ENCODE measurements at regions not wholly inside any gene's neighbourhood (a gene's known extent, or its start where the extent isn't known, plus 50 kb on each side); places are given as distances from the start of the nearest gene placed in this dataset.

DNA sequence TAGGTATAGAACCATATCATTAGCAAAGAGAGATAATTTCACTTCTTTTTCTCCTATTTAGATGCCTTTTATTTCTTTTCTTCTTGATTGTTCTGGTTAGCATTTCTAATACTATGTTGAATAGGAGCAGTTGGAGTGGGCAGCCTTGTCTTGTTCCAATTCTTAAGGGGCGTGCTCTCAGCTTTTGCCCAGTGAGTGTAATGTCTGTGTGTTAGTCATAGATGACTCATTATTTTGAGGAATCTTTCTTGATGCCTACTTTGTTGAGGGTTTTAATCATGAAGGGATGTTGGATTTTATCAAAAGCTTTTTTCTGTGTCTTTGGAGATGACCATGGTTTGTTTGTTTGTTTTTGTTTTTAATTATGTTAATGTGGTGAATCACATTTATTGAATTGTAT lies 1453.1 kb upstream of the SLC39A10 start:
- no peak for DNase-seq (ENCODE audit: low spot score)
- TF ChIP-seq, protein P1, sequence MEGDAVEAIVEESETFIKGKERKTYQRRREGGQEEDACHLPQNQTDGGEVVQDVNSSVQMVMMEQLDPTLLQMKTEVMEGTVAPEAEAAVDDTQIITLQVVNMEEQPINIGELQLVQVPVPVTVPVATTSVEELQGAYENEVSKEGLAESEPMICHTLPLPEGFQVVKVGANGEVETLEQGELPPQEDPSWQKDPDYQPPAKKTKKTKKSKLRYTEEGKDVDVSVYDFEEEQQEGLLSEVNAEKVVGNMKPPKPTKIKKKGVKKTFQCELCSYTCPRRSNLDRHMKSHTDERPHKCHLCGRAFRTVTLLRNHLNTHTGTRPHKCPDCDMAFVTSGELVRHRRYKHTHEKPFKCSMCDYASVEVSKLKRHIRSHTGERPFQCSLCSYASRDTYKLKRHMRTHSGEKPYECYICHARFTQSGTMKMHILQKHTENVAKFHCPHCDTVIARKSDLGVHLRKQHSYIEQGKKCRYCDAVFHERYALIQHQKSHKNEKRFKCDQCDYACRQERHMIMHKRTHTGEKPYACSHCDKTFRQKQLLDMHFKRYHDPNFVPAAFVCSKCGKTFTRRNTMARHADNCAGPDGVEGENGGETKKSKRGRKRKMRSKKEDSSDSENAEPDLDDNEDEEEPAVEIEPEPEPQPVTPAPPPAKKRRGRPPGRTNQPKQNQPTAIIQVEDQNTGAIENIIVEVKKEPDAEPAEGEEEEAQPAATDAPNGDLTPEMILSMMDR (IDR thresholded peaks at IDR 0.05; ENCODE audit: extremely low read depth, missing control alignments), result no peak

DNA sequence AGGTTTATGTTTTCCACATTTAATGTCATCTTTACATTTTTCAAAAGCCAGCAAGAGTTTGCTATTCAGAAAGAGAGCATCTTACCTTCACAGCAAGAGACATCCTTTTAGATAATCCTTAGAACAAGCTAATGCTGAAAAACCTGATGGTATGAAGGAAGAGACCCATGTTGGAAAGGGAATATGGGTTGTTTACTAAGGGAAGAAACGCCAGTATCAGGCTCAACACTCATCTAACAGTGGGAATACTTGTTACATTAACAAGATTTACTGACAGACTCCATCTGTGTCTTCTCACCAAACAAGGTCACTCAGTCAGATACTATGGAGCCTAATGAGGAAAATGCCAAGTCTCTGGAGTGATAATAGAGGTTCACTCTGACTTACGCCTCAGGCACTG lies 1474.1 kb upstream of the SLC39A10 start:
- DNase-seq (ENCODE audit: low spot score), result no peak
- TF ChIP-seq, protein P1 (IDR thresholded peaks at IDR 0.05; ENCODE audit: extremely low read depth, missing control alignments), result no peak

DNA sequence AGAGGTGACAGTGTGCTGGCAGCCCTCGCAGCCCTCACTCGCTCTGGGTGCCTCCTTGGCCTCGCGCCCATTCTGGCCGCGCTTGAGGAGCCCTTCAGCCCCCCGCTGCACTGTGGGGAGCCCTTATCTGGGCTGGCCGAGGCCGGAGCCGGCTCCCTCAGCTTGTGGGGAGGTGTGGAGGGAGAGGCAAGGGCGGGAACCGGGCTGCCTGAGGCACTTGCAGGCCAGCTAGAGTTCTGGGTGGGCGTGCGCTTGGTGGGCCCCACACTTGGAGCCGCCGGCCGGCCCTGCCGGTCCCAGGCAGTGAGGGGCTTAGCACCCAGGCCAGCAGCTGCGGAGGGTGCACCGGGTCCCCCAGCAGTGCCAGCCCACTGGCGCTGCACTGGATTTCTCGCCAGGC lies 1480.9 kb upstream of the SLC39A10 start:
- TF ChIP-seq, protein P1 (IDR thresholded peaks at IDR 0.05; ENCODE audit: extremely low read depth, missing control alignments), result no peak
- DNase-seq (ENCODE audit: low spot score), result no peak

DNA sequence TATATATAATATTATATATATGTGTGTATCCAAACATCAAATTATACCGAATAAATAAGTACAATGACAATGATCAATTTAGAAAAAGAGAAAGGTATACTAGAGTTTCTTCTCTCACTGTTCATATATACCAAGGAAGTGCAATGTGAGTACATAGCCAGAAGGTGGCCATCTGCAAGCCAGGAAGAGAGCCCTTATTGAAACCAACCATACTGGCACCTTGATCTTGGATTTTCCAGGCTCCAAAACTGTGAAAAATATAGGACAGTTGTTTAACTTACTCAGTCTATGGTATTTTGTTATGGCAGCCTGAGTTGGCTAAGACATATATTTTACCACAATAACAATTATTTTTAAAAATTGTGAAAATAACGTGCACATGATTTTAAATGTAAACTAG lies 1490.2 kb upstream of the SLC39A10 start:
- DNase-seq (ENCODE audit: low spot score), result no peak
- TF ChIP-seq, protein P1 (IDR thresholded peaks at IDR 0.05; ENCODE audit: extremely low read depth, missing control alignments), result peak; percentile 14

DNA sequence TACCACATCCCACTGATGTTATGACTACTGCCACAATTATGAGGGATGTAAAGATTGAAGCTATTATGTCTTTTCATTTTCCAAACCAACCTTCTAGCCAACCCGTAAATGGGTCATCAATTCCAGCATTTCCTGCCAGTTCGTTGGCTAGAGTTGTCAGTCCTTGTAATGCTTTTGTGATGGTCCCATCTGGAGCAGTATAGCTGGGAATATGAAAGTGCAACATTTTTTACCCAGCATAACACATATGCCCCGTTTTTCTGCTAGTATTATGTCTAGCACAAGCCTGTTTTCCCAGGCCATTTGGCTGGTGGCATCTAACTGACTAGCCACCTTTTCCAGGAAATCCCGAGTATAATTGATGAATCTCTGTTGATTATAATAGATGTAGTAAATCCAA lies 1501.6 kb upstream of the SLC39A10 start:
- no peak for DNase-seq (ENCODE audit: low spot score)
- TF ChIP-seq, protein P1 (IDR thresholded peaks at IDR 0.05; ENCODE audit: extremely low read depth, missing control alignments), result no peak

DNA sequence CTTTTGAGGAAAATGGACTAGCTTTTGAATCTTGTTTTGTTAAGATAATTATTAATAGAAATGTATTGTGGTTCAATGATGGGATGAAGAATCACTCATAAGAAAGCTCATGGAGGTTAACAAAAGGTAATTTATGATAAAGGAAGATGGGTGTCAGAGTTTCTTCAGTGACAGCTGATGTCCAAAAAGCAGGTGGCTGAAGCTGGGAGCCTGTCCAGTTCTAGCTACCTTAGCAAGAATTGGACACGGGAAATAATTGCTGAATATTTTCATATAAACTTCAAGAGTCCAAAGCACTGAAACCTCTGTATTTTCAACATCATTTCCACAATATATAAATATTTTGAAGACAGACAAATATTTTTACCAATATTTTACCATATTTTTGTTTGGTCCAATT lies 1505.8 kb upstream of the SLC39A10 start:
- no peak for DNase-seq (ENCODE audit: low spot score)

DNA sequence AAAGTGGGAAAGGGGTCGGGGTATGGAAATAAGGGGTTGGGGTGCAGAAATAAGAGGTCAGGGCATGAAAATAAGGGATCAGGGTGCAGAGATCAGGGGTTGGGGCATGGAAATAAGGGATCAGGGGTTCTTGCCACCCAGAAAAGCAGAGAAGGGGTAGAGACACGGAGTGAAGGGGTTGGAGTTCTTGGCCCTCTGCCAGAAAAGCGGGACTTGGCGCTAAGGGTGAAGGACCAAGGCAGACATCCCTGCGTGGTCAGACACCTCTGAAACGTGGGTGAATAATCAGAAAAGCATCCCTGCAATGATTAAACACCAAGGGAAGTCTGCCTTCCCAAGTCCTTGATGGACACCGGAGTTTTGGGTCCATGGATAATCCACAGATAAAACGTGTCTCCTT lies 1521.6 kb upstream of the SLC39A10 start:
- TF ChIP-seq, protein P1 (IDR thresholded peaks at IDR 0.05; ENCODE audit: extremely low read depth, missing control alignments), result no peak

More for the DNA sequence above, 1505.8 kb upstream of the SLC39A10 start:
- TF ChIP-seq, protein P1 (IDR thresholded peaks at IDR 0.05; ENCODE audit: extremely low read depth, missing control alignments), result no peak

More for the DNA sequence above, 1521.6 kb upstream of the SLC39A10 start:
- no peak for DNase-seq (ENCODE audit: low spot score)

Measured in GM20000 (cell line).